Pancreas (tissue), 10 donors: ENCODE measurements at regions not wholly inside any gene's neighbourhood (a gene's known extent, or its start where the extent isn't known, plus 50 kb on each side); places are given as distances from the start of the nearest gene placed in this dataset.

Source experiments
- ATAC-seq, 4 donors: fragments of 200-7000 bp; cut with Tn5 transposase; one replicate each; pipeline versions ENCODE4 v1.8.0 to v1.9.1; 2020; ENCODE audit warnings: mild to moderate bottlenecking in 4 of 4, moderate library complexity in 4 of 4
- DNase-seq, 6 donors: peaks; one replicate each; pipeline ENCODE4 v3.0.0-alpha.2; 2020
- FAIRE-seq: peaks from 2 replicates; lab custom pipeline; 2012; peaks lifted over from hg19 to GRCh38; lab: Jason Lieb, UNC
- H3K27ac ChIP-seq, 4 donors: fragments of 200-600 bp; sonication (generic); 1 replicate in 3 of 4; 2 replicates in 1 of 4; pipeline versions ENCODE4 v1.5.0 to v1.8.0; 2020
- H3K27me3 ChIP-seq, 4 donors: fragments of 200-600 bp; one replicate each; pipeline ENCODE4 v1.8.0; 2021
- H3K36me3 ChIP-seq, 3 donors: fragments of 200-600 bp; sonication (generic) in 1 of 3; one replicate each; pipeline versions ENCODE4 v1.5.0 to v1.8.0; 2020 to 2021
- H3K4me1 ChIP-seq, 3 donors: fragments of 200-600 bp; one replicate each; pipeline ENCODE4 v1.8.0; 2021
- H3K4me3 ChIP-seq, 4 donors: fragments of 200-600 bp; sonication (generic) in 2 of 4; one replicate each; pipeline versions ENCODE4 v1.5.0 to v1.8.0; 2020 to 2021
- H3K9me3 ChIP-seq, 4 donors: fragments of 200-600 bp; one replicate each; pipeline ENCODE4 v1.8.0; 2021
- WGBS, 2 donors: extraction: QIAGEN DNeasy Blood & Tissue Kit; methylation state at CpG; one replicate each; pipeline ENCODE4 v1.1.7; 2013; 5-methylcytosine and 5-hydroxymethylcytosine counted together
- intact Hi-C, 3 donors: fragments of 100-400 bp; cut with DNase I; formaldehyde crosslinking; loops; one replicate each; pipeline versions ENCODE4 v1.11.1 to v1.14.2; 2022
- TF ChIP-seq, protein P1 (sequence below), 4 donors: fragments of 200-600 bp; sonication (generic) in 3 of 4; IDR thresholded peaks; one replicate each; pipeline versions ENCODE4 v1.5.0 to v1.8.0; 2021; ENCODE audit warnings: antibody characterized with exemption in 4 of 4
- donor health status: healthy with polysubstance abuse.
- donor health status: DM: no; HTN: no; CAD: no; lungs with moderate emphysema.
- donor health status: DM: no; HTN: no; CAD: no.
- donor health status: control.
- donor health status: control.
- donor health status: Bipolar disorder and iron deficiency.
- donor health status: DM: yes; HTN: yes; CAD: no.
- donor health status: DM: no; HTN: no; CAD: no.
- donor health status: DM: no; HTN: no; CAD: no.
- donor health status: DM: yes; HTN: yes; CAD: no.

DNA sequence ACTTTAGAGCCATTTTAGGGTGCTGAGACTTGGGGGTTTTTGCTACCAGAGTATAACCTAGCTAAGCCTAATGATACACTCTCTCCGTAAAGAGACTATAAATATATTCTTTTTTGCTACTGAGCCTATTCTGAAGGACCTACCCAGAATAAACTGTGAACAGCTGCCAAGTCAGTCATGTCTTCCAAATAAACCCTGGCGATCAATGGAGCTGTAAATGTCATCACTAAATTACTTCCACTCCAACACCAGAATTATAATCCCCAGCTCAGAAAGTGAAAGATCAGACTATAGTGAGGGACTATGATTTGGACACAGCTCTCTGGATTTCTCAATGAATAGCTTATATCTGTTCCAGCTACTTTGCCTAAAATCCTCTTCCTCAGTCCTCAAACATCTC, 178.9 kb downstream of the METTL4 start:
- ATAC-seq (no peak), DNase-seq (no peak), FAIRE-seq (no peak)
- 70 to 82% methylated on average over 2 of the region's 2 CpGs for WGBS, 2 donors
- no peak overlapping the region for H3K27ac ChIP-seq
- H3K27me3 ChIP-seq, result no peaks in the 10 kb centered on the region
- no peaks in the 10 kb centered on the region for H3K36me3 ChIP-seq
- H3K9me3 ChIP-seq, result no peaks in the 10 kb centered on the region
- no peaks in the 10 kb centered on the region for H3K4me1 ChIP-seq
- H3K4me3 ChIP-seq, result no peak overlapping the region
- intact Hi-C loops, result no loop called here
- TF ChIP-seq, protein P1, sequence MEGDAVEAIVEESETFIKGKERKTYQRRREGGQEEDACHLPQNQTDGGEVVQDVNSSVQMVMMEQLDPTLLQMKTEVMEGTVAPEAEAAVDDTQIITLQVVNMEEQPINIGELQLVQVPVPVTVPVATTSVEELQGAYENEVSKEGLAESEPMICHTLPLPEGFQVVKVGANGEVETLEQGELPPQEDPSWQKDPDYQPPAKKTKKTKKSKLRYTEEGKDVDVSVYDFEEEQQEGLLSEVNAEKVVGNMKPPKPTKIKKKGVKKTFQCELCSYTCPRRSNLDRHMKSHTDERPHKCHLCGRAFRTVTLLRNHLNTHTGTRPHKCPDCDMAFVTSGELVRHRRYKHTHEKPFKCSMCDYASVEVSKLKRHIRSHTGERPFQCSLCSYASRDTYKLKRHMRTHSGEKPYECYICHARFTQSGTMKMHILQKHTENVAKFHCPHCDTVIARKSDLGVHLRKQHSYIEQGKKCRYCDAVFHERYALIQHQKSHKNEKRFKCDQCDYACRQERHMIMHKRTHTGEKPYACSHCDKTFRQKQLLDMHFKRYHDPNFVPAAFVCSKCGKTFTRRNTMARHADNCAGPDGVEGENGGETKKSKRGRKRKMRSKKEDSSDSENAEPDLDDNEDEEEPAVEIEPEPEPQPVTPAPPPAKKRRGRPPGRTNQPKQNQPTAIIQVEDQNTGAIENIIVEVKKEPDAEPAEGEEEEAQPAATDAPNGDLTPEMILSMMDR (IDR thresholded peaks at IDR 0.05), result no peak

DNA sequence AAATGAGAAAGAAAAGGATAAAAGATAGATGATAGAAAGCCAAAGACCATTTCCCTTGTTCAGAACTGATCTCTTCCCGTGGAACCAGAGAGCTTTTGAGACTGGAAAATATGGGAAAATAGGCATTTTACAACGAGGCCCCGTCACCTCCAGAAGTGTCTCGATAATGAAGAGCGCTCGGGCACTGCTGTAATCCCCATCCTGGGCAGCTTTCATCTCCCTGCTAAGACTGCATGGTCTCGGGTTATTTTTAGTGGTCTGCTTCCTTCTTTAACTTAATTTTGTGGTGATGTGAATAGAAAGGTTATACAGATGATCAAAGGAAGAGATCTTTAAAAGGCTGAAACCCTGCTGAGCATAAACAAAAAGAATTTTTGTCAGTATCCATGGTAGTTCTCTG, 176.6 kb downstream of the METTL4 start:
- TF ChIP-seq, protein P1 (IDR thresholded peaks at IDR 0.05), result no peak
- no peak for FAIRE-seq
- Histone ChIP-seq H3K27ac (no peak overlapping the region), H3K9me3 (no peaks in the 10 kb centered on the region), H3K4me3 (no peak overlapping the region), H3K36me3 (no peaks in the 10 kb centered on the region), H3K27me3 (no peaks in the 10 kb centered on the region), H3K4me1 (no peaks in the 10 kb centered on the region)
- 82 to 85% methylated on average over 7 of the region's 7 CpGs for WGBS, 2 donors
- DNase-seq, result no peak
- intact Hi-C loops, result no loop called here
- ATAC-seq, result no peak

DNA sequence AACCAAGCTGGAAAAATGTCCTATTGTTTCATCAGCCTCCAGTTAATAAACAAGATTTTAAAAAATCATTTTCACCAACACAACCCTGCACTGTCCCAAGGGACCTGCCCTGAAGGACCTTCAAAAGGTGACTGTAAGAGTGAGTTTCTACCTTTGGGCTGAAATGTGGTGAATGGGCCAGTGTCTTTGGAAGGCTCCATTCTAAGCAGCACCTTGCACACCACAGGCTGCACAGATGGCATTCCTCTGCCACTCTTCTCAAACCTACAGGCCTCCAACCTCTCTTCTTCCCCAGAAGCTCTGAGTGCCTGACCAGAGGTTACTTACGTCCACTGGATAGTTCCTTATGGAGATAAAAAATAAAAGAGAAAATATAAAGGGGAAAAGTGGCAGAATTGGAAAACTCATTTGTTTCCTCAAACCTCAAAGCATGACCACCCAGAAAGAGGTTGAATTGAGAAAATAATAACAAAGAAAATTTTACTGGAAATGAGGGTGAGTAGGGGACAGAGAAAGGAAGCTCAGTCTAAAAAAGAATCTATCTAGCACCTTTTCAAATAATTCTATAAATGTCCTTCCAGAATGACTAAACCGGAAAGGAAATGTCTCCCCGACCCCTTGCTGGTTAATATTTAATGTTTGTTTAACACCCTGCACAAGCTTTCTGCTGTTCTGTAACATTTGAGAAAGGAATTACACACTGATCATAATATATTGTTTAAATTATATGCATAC, 175.7 kb downstream of the METTL4 start:
- TF ChIP-seq, protein P1 (IDR thresholded peaks at IDR 0.05), result no peak
- no peak overlapping the region for H3K27ac ChIP-seq
- no peak for FAIRE-seq
- intact Hi-C loops, result no loop called here
- H3K4me1 ChIP-seq, result no peaks in the 10 kb centered on the region
- 44 to 45% methylated on average over 3 of the region's 3 CpGs for WGBS, 2 donors
- H3K4me3 ChIP-seq, result no peak overlapping the region
- DNase-seq, result no peak
- H3K27me3 ChIP-seq, result no peaks in the 10 kb centered on the region
- no peak for ATAC-seq
- H3K36me3 ChIP-seq, result no peaks in the 10 kb centered on the region
- no peaks in the 10 kb centered on the region for H3K9me3 ChIP-seq

DNA sequence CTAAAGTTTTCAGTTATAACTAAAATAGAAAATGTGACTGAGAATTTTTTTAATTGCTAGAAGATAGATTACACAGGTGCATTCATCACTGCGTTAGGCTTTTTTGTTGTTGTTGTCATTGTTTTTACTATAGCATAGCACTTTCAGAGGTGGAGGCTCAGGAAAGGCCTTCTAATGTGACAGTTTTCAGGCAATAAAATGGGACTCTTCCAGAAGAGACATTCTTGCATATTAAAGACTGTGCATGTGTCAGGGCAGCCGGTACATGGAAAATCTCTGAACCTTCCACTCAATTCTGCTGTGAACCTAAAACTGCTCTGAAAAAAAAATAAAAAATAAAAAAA, 175.2 kb downstream of the METTL4 start:
- Histone ChIP-seq H3K4me1 (no peaks in the 10 kb centered on the region), H3K27me3 (no peaks in the 10 kb centered on the region), H3K9me3 (no peaks in the 10 kb centered on the region), H3K4me3 (no peak overlapping the region), H3K36me3 (no peaks in the 10 kb centered on the region), H3K27ac (no peak overlapping the region)
- no peak for FAIRE-seq
- intact Hi-C loops, result no loop called here
- WGBS, 2 donors, result 72 to 76% methylated on average over 2 of the region's 2 CpGs
- ATAC-seq, result no peak
- TF ChIP-seq, protein P1 (IDR thresholded peaks at IDR 0.05), result no peak
- DNase-seq, result no peak

DNA sequence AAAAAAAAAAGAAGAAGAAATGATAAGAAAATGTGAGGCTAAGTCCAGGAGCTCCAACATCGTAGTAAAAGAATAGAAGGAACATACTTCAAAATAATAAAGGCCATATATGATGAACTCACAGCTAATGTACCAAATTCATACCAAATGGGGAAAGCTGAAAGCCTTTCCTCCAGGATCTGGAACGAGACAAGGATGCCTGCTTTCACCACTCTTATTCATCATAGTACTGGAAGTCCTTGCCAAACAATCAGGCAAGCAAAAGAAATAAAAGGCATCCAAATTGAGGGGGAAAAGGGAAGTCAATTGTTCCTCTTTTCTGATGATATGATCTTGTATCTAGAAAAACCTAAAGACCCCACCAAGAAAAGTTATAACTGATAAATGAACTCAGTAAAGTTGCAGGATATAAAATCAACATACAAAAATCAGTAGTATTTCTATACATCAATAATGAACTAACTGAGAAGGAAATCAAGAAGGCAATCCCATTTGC, 170.6 kb downstream of the METTL4 start:
- H3K36me3 ChIP-seq, result no peaks in the 10 kb centered on the region
- no peak for FAIRE-seq
- no peak overlapping the region for H3K27ac ChIP-seq
- TF ChIP-seq, protein P1 (IDR thresholded peaks at IDR 0.05), result no peak
- WGBS, 2 donors, result 62 to 64% methylated on average over 2 of the region's 2 CpGs
- intact Hi-C loops, result no loop called here
- no peak for DNase-seq
- H3K9me3 ChIP-seq, result no peaks in the 10 kb centered on the region
- H3K4me3 ChIP-seq, result no peak overlapping the region
- no peak for ATAC-seq
- no peaks in the 10 kb centered on the region for H3K27me3 ChIP-seq
- no peaks in the 10 kb centered on the region for H3K4me1 ChIP-seq
